GM21786 (cell line): ENCODE measurements at regions not wholly inside any gene's neighbourhood (a gene's known extent, or its start where the extent isn't known, plus 50 kb on each side); places are given as distances from the start of the nearest gene placed in this dataset.
"Not testable (repeated sequence)": the region's sequence is repeated elsewhere in the genome, so short reads cannot be mapped to it uniquely, and the experiment has no call there.

Experiments
- ATAC-seq: cut with Tn5 transposase; IDR thresholded peaks from one replicate; pipeline ENCODE4 v1.9.1; 2021; ENCODE audit not compliant: unreplicated experiment

- no peak for ATAC-seq
These were observed 126.2 kb upstream of the WSCD1 start for GRCh38 chr17:5943982-5944381.

- no peak for ATAC-seq
These were observed 122.4 kb upstream of the WSCD1 start for GRCh38 chr17:5947701-5948180.

- ATAC-seq: no peak
These were observed 121.4 kb upstream of the WSCD1 start for GRCh38 chr17:5948811-5949210.

- no peak for ATAC-seq
These were observed 119.3 kb upstream of the WSCD1 start for GRCh38 chr17:5950878-5951277.

- ATAC-seq: no peak
These were observed 118.3 kb upstream of the WSCD1 start for GRCh38 chr17:5951912-5952311.

- no peak for ATAC-seq
These were observed 117.7 kb upstream of the WSCD1 start for GRCh38 chr17:5952518-5952917.

GRCh38 chr17:5955764-5956163 is 114.4 kb upstream of the WSCD1 start:
- ATAC-seq: no peak

GRCh38 chr17:5958850-5959249 is 111.3 kb upstream of the WSCD1 start:
- ATAC-seq: no peak

- no peak for ATAC-seq
These were observed 107.8 kb upstream of the WSCD1 start for GRCh38 chr17:5962371-5962770.

GRCh38 chr17:5971969-5972368 is 98.2 kb upstream of the WSCD1 start:
- ATAC-seq: no peak

GRCh38 chr17:5973410-5973809 is 96.8 kb upstream of the WSCD1 start:
- ATAC-seq: no peak

- no peak for ATAC-seq
These were observed 94.5 kb upstream of the WSCD1 start for GRCh38 chr17:5975661-5976060.

GRCh38 chr17:5976251-5976650 is 93.9 kb upstream of the WSCD1 start:
- no peak for ATAC-seq

GRCh38 chr17:5978496-5978895 is 91.7 kb upstream of the WSCD1 start:
- ATAC-seq: no peak

- ATAC-seq: no peak
These were observed 89.2 kb upstream of the WSCD1 start for GRCh38 chr17:5980941-5981340.

GRCh38 chr17:5986644-5987043 is 83.5 kb upstream of the WSCD1 start:
- ATAC-seq: no peak

- ATAC-seq: no peak
These were observed 69.8 kb upstream of the WSCD1 start for GRCh38 chr17:6000426-6000825.

GRCh38 chr17:6003221-6003620 is 67.0 kb upstream of the WSCD1 start:
- ATAC-seq: not testable (repeated sequence)

- no peak for ATAC-seq
These were observed 64.2 kb upstream of the WSCD1 start for GRCh38 chr17:6005939-6006338.

- no peak for ATAC-seq
These were observed 59.0 kb upstream of the WSCD1 start for GRCh38 chr17:6011206-6011605.

- no peak for ATAC-seq
These were observed 51.4 kb upstream of the WSCD1 start for GRCh38 chr17:6018788-6019187.

GRCh38 chr17:6019959-6020358 is 50.2 kb upstream of the WSCD1 start:
- ATAC-seq: no peak

GRCh38 chr17:6020376-6021010 is 49.7 kb upstream of the WSCD1 start:
- no peak for ATAC-seq
